H1 (cell line): ENCODE measurements at regions not wholly inside any gene's neighbourhood (a gene's known extent, or its start where the extent isn't known, plus 50 kb on each side); places are given as distances from the start of the nearest gene placed in this dataset.

ENCODE experiments used
- CTCF ChIA-PET: fragments of 300-600 bp; sonication (Branson Sonifier 250); formaldehyde crosslinking; loops from one replicate; lab custom pipeline; 2021; ENCODE audit not compliant: partially characterized antibody; lab: Charles Lee
- POLR2A ChIA-PET: fragments of 300-600 bp; sonication (Branson Sonifier 250); formaldehyde crosslinking; loops from one replicate; lab custom pipeline; 2021; ENCODE audit warnings: inconsistent platforms; ENCODE audit not compliant: partially characterized antibody; lab: Charles Lee
- DNase-seq, 2 experiments: peaks; one replicate each; pipeline versions ENCODE4 v3.0.0 to v3.0.0-alpha.2; 2010 to 2022; ENCODE audit warnings: low spot score in 2 of 2, low read depth in 1 of 2, mixed read lengths in 1 of 2
- FAIRE-seq: peaks from 2 replicates; lab custom pipeline; 2011; peaks lifted over from hg19 to GRCh38; lab: Jason Lieb, UNC
- H2AFZ ChIP-seq: 2 replicates; pipeline ENCODE4 v1.8.1; 2012; ENCODE audit warnings: low read length, inconsistent platforms
- H2AK5ac ChIP-seq: 2 replicates; pipeline ENCODE4 v1.6.1; 2013; ENCODE audit warnings: low read depth, low read length
- H2BK120ac ChIP-seq: replicated peaks from 2 replicates; pipeline ENCODE3; 2013; ENCODE audit warnings: low read depth, low read length, inconsistent platforms
- H2BK12ac ChIP-seq: 2 replicates; pipeline ENCODE4 v1.6.1; 2013; ENCODE audit warnings: low read depth, low read length
- H2BK15ac ChIP-seq: 2 replicates; pipeline ENCODE4 v1.6.1; 2013; ENCODE audit warnings: low read length
- H2BK20ac ChIP-seq: 2 replicates; pipeline ENCODE4 v1.6.1; 2013; ENCODE audit warnings: low read length
- H2BK5ac ChIP-seq: 2 replicates; pipeline ENCODE4 v1.6.1; 2013; ENCODE audit warnings: low read depth, low read length
- H3K14ac ChIP-seq: 2 replicates; pipeline ENCODE4 v1.6.1; 2013; ENCODE audit warnings: inconsistent platforms; ENCODE audit not compliant: insufficient read length
- H3K18ac ChIP-seq: 2 replicates; pipeline ENCODE4 v1.6.1; 2013; ENCODE audit warnings: low read length; ENCODE audit errors: extremely low read depth
- H3K23ac ChIP-seq: 2 replicates; pipeline ENCODE4 v1.6.1; 2013; ENCODE audit warnings: inconsistent platforms; ENCODE audit not compliant: insufficient read length
- H3K23me2 ChIP-seq: 2 replicates; pipeline ENCODE4 v1.6.1; 2013; ENCODE audit warnings: low read depth, low read length
- H3K27ac ChIP-seq: 2 replicates; pipeline ENCODE4 v1.6.1; 2011; ENCODE audit warnings: low read depth, low read length, inconsistent platforms
- H3K27me3 ChIP-seq, 4 experiments: replicated peaks in 1 of 4; 1 replicate in 1 of 4; 2 replicates in 3 of 4; pipeline versions ENCODE4 v1.6.1 to v1.8.1; 2011 to 2013; ENCODE audit warnings: low read length in 3 of 4, mild to moderate bottlenecking in 3 of 4, inconsistent platforms in 2 of 4, mixed read lengths in 2 of 4, moderate library complexity in 1 of 4; ENCODE audit not compliant: control insufficient read depth in 3 of 4, insufficient read depth in 3 of 4; ENCODE audit errors: extremely low read depth in 1 of 4
- H3K36me3 ChIP-seq, 4 experiments: 2 replicates each; pipeline versions ENCODE4 v1.6.1 to v1.8.1; 2011 to 2013; ENCODE audit warnings: mild to moderate bottlenecking in 4 of 4, low read length in 3 of 4, moderate library complexity in 2 of 4, control low read depth in 1 of 4, inconsistent platforms in 1 of 4; ENCODE audit not compliant: insufficient read depth in 4 of 4, control insufficient read depth in 2 of 4
- H3K4ac ChIP-seq: replicated peaks from 2 replicates; pipeline ENCODE3; 2013; ENCODE audit warnings: low read length, low read depth, mixed read lengths, inconsistent platforms; ENCODE audit not compliant: insufficient read length
- H3K4me1 ChIP-seq, 4 experiments: replicated peaks in 1 of 4; 1 replicate in 1 of 4; 2 replicates in 3 of 4; pipeline versions ENCODE4 v1.6.1 to v1.8.1; 2011 to 2013; ENCODE audit warnings: low read length in 3 of 4, inconsistent platforms in 2 of 4, mixed read lengths in 1 of 4; ENCODE audit not compliant: insufficient read depth in 4 of 4, control insufficient read depth in 3 of 4
- H3K4me2 ChIP-seq, 2 experiments: 2 replicates each; pipeline versions ENCODE4 v1.6.1 to v1.8.1; 2011 to 2013; ENCODE audit warnings: low read depth in 2 of 2, low read length in 2 of 2, control low read depth in 1 of 2, inconsistent platforms in 1 of 2, mild to moderate bottlenecking in 1 of 2; ENCODE audit not compliant: insufficient read depth in 1 of 2
- H3K4me3 ChIP-seq, 4 experiments: fragments of 200-600, 300-600 bp in 1 of 4; sonication (generic), shearing (Covaris generic), sonication (Bioruptor Twin) in 1 of 4; 2 replicates each; pipeline versions ENCODE4 v1.5.1 to v1.8.1; 2011 to 2016; ENCODE audit warnings: low read length in 4 of 4, low read depth in 3 of 4, control low read depth in 2 of 4, inconsistent platforms in 2 of 4, mild to moderate bottlenecking in 2 of 4, mixed read lengths in 1 of 4, moderate library complexity in 1 of 4; ENCODE audit not compliant: insufficient read depth in 2 of 4; ENCODE audit errors: extremely low read depth in 1 of 4
- H3K56ac ChIP-seq: replicated peaks from 2 replicates; pipeline ENCODE3; 2013; ENCODE audit warnings: low read depth, mild to moderate bottlenecking, mixed read lengths, low read length, inconsistent platforms; ENCODE audit not compliant: insufficient read length
- H3K79me1 ChIP-seq: 2 replicates; pipeline ENCODE4 v1.6.1; 2013; ENCODE audit warnings: low read depth, low read length, control low read depth
- H3K79me2 ChIP-seq, 2 experiments: 2 replicates each; pipeline versions ENCODE4 v1.6.1 to v1.8.1; 2012 to 2013; ENCODE audit warnings: low read length in 2 of 2, mild to moderate bottlenecking in 2 of 2, inconsistent platforms in 1 of 2; ENCODE audit not compliant: insufficient read depth in 2 of 2, control insufficient read depth in 1 of 2
- H3K9ac ChIP-seq, 4 experiments: replicated peaks in 1 of 4; 1 replicate in 1 of 4; 2 replicates in 3 of 4; pipeline versions ENCODE4 v1.6.1 to v1.8.1; 2011 to 2013; ENCODE audit warnings: low read depth in 3 of 4, low read length in 3 of 4, control low read depth in 2 of 4, mild to moderate bottlenecking in 2 of 4, moderate library complexity in 2 of 4, inconsistent platforms in 1 of 4; ENCODE audit errors: extremely low read depth in 1 of 4
- H3K9me3 ChIP-seq, 2 experiments: 2 replicates each; pipeline versions ENCODE4 v1.6.1 to v1.8.1; 2012 to 2013; ENCODE audit warnings: mild to moderate bottlenecking in 2 of 2, moderate library complexity in 2 of 2, control low read depth in 1 of 2, inconsistent platforms in 1 of 2, low read depth in 1 of 2, low read length in 1 of 2, mixed read lengths in 1 of 2; ENCODE audit not compliant: insufficient read depth in 2 of 2
- H4K20me1 ChIP-seq, 2 experiments: replicated peaks in 1 of 2; 2 replicates each; pipeline versions ENCODE3 to v1.8.1; 2011 to 2013; ENCODE audit warnings: inconsistent platforms in 2 of 2, low read length in 2 of 2, mild to moderate bottlenecking in 1 of 2; ENCODE audit not compliant: insufficient read depth in 2 of 2, control insufficient read depth in 1 of 2
- H4K5ac ChIP-seq: 2 replicates; pipeline ENCODE4 v1.6.1; 2013; ENCODE audit warnings: low read length, low read depth, mixed read lengths, inconsistent platforms; ENCODE audit not compliant: insufficient read length
- H4K8ac ChIP-seq: 2 replicates; pipeline ENCODE4 v1.8.0; 2013; ENCODE audit warnings: mild to moderate bottlenecking, moderate library complexity, low read length, inconsistent platforms; ENCODE audit not compliant: insufficient read depth; ENCODE audit errors: extremely low read depth
- H4K91ac ChIP-seq: replicated peaks from 2 replicates; pipeline ENCODE3; 2013; ENCODE audit warnings: low read length, mixed read lengths, inconsistent platforms; ENCODE audit not compliant: insufficient read length
- CBX8 ChIP-seq: fragments of 300-800, 300-1000 bp; sonication (generic); IDR thresholded peaks from 2 replicates; pipeline ENCODE4 v1.7.1; 2016; ENCODE audit warnings: low read depth, low read length, borderline replicate concordance
- CTBP2 ChIP-seq: IDR thresholded peaks from 2 replicates; pipeline ENCODE4 v1.7.0; 2011; ENCODE audit warnings: borderline replicate concordance, mild to moderate bottlenecking, moderate library complexity, mixed read lengths, low read length; ENCODE audit not compliant: insufficient read depth, insufficient read length
- HDAC2 ChIP-seq, 2 experiments: fragments of 300-600 bp in 1 of 2; sonication (generic) in 1 of 2; IDR thresholded peaks; 2 replicates each; pipeline ENCODE4 v1.6.1; 2011 to 2012; ENCODE audit warnings: low read depth in 2 of 2, low read length in 2 of 2, mild to moderate bottlenecking in 2 of 2, moderate library complexity in 2 of 2, borderline replicate concordance in 1 of 2, inconsistent platforms in 1 of 2
- JUND ChIP-seq: IDR thresholded peaks from 2 replicates; pipeline ENCODE4 v1.6.1; 2011; ENCODE audit warnings: mild to moderate bottlenecking, improper control_type of control experiment, low read length
- KDM5A ChIP-seq: fragments of 200-600 bp; IDR thresholded peaks from 2 replicates; pipeline ENCODE4 v1.7.1; 2012; ENCODE audit warnings: mild to moderate bottlenecking, low read length, inconsistent platforms, mixed read lengths
- PHF8 ChIP-seq: fragments of 200-600 bp; sonication (generic); conservative IDR thresholded peaks from 2 replicates; pipeline ENCODE4 v1.7.1; 2012; ENCODE audit warnings: low read depth, mild to moderate bottlenecking, inconsistent platforms, low read length, moderate library complexity
- SIRT6 ChIP-seq: IDR thresholded peaks from one replicate; pipeline ENCODE4 v1.7.1; 2012; ENCODE audit warnings: low read length, inconsistent platforms
- SP1 ChIP-seq: IDR thresholded peaks from 2 replicates; pipeline ENCODE4 v1.6.1; 2011; ENCODE audit warnings: low read depth, low read length
- WGBS, 2 experiments: shearing (Covaris generic) in 1 of 2; methylation state at CpG; one replicate each; pipeline versions ENCODE4 v1.1.6 to v1.1.7; 2013 to 2015; ENCODE audit warnings: low lambda C conversion rate in 2 of 2, mixed read lengths in 2 of 2, inconsistent platforms in 1 of 2, low coverage in 1 of 2, missing lambda C conversion rate in 1 of 2; ENCODE audit not compliant: insufficient replicate concordance in 2 of 2, insufficient coverage in 1 of 2, insufficient read length in 1 of 2; ENCODE audit errors: extremely low coverage in 1 of 2, missing lambda C conversion rate in 1 of 2; 5-methylcytosine and 5-hydroxymethylcytosine counted together

- H2AK5ac ChIP-seq = no peak overlapping the region
- H3K23ac ChIP-seq = no peak overlapping the region
- no peaks in the 10 kb centered on the region for H3K23me2 ChIP-seq
- H4K8ac ChIP-seq = no peak overlapping the region
- no peak overlapping the region for H2BK20ac ChIP-seq
- H3K4me1 ChIP-seq = no peaks in the 10 kb centered on the region
- FAIRE-seq = no peak
- TF ChIP-seq HDAC2 (IDR thresholded peaks at IDR 0.05; ENCODE audit: borderline replicate concordance in 1 of 2, low read depth in 2 of 2, low read length in 2 of 2) (no peak), SIRT6 (no peak), JUND (no peak), SP1 (no peak), CTBP2 (no peak), KDM5A (no peak), PHF8 (no peak), CBX8 (no peak)
- TF ChIP-seq, all 59 proteins: peak for 0
- H3K27ac ChIP-seq = no peak overlapping the region
- H3K79me2 ChIP-seq = no peaks in the 10 kb centered on the region
- no peak overlapping the region for H3K18ac ChIP-seq
- H3K56ac ChIP-seq = no peak overlapping the region
- no peak overlapping the region for H2BK12ac ChIP-seq
- no peaks in the 10 kb centered on the region for H3K27me3 ChIP-seq
- H3K9me3 ChIP-seq = peaks cover 0 to 10% of the 10 kb centered on the region in 2 experiments; a peak in 1 of 4 replicates
- H3K9ac ChIP-seq = no peak overlapping the region
- no peak overlapping the region for H2BK120ac ChIP-seq
- no peak overlapping the region for H3K4me3 ChIP-seq
- no peak overlapping the region for H3K14ac ChIP-seq
- H4K91ac ChIP-seq = no peak overlapping the region
- ChIA-PET POLR2A (no interaction called here), CTCF (no interaction called here)
- H2BK5ac ChIP-seq = no peak overlapping the region
- no peak for DNase-seq
- H2BK15ac ChIP-seq = no peak overlapping the region
- no peaks in the 10 kb centered on the region for H3K79me1 ChIP-seq
- no peaks in the 10 kb centered on the region for H3K36me3 ChIP-seq
- no peak overlapping the region for H3K4me2 ChIP-seq
- no peak overlapping the region for H4K5ac ChIP-seq
- no peaks in the 10 kb centered on the region for H4K20me1 ChIP-seq
- no peak overlapping the region for H2AFZ ChIP-seq
- no peak overlapping the region for H3K4ac ChIP-seq
- 88% methylated on average over 7 of the region's 7 CpGs; no CpG with 5 or more reads in 1 of the 2 experiments for WGBS, 2 experiments
These were observed 164.2 kb downstream of the ACTL7B start for GRCh38 chr9:108691614-108692013.
